MM.1S (cell line): ENCODE measurements at regions not wholly inside any gene's neighbourhood (a gene's known extent, or its start where the extent isn't known, plus 50 kb on each side); places are given as distances from the start of the nearest gene placed in this dataset.
"Not testable (repeated sequence)": the region's sequence is repeated elsewhere in the genome, so short reads cannot be mapped to it uniquely, and the experiment has no call there.

Experiments used
- DNase-seq: peaks from one replicate; pipeline ENCODE4 v3.0.0-alpha.2; 2015
- H2AFZ ChIP-seq: fragments of 300-600 bp; sonication (generic); 2 replicates; pipeline ENCODE4 v1.6.0; 2016; ENCODE audit warnings: antibody characterized with exemption, low read length
- H3F3A ChIP-seq: fragments of 300-600 bp; sonication (generic); 2 replicates; pipeline ENCODE4 v1.6.1; 2016; ENCODE audit warnings: mild to moderate bottlenecking, antibody characterized with exemption, low read length, moderate library complexity, mixed read lengths; ENCODE audit not compliant: insufficient read depth
- H3K27ac ChIP-seq: fragments of 300-600 bp; sonication (generic); 2 replicates; pipeline ENCODE4 v1.5.1; 2016; ENCODE audit warnings: mild to moderate bottlenecking, low read length
- H3K27me3 ChIP-seq: fragments of 300-600 bp; sonication (generic); replicated peaks from 2 replicates; pipeline ENCODE4 v1.6.0; 2016; ENCODE audit warnings: low read length; ENCODE audit not compliant: insufficient read depth
- H3K36me3 ChIP-seq: fragments of 300-600 bp; sonication (generic); replicated peaks from 2 replicates; pipeline ENCODE4 v1.6.1; 2016; ENCODE audit warnings: mild to moderate bottlenecking, low read length, mixed read lengths; ENCODE audit not compliant: insufficient read depth
- H3K4me1 ChIP-seq: fragments of 300-600 bp; sonication (generic); 2 replicates; pipeline ENCODE4 v1.6.1; 2016; ENCODE audit warnings: low read length, mixed read lengths
- H3K4me2 ChIP-seq: fragments of 300-600 bp; sonication (generic); 2 replicates; pipeline ENCODE4 v1.6.0; 2016; ENCODE audit warnings: low read depth, low read length
- H3K4me3 ChIP-seq: fragments of 300-600 bp; sonication (generic); 2 replicates; pipeline ENCODE4 v1.5.1; 2016; ENCODE audit warnings: low read length, mixed read lengths
- H3K79me2 ChIP-seq: fragments of 300-600 bp; sonication (generic); 2 replicates; pipeline ENCODE4 v1.6.1; 2016; ENCODE audit warnings: mixed run types, low read length, mixed read lengths
- H3K9ac ChIP-seq: fragments of 300-600 bp; sonication (generic); 2 replicates; pipeline ENCODE4 v1.6.1; 2016; ENCODE audit warnings: low read length, mixed read lengths
- H3K9me2 ChIP-seq: fragments of 300-600 bp; sonication (generic); replicated peaks from 2 replicates; pipeline ENCODE4 v1.6.1; 2016; ENCODE audit warnings: mild to moderate bottlenecking, low read length, mixed read lengths; ENCODE audit not compliant: insufficient read depth
- H3K9me3 ChIP-seq: fragments of 300-600 bp; sonication (generic); replicated peaks from 2 replicates; pipeline ENCODE4 v1.6.1; 2016; ENCODE audit warnings: mild to moderate bottlenecking, low read length, mixed read lengths; ENCODE audit not compliant: insufficient read depth
- H4K20me1 ChIP-seq: fragments of 300-600 bp; sonication (generic); 2 replicates; pipeline ENCODE4 v1.6.1; 2016; ENCODE audit warnings: mild to moderate bottlenecking, low read length, moderate library complexity, mixed read lengths; ENCODE audit not compliant: insufficient read depth

- H3K79me2 ChIP-seq, H3K27me3 ChIP-seq, H3K9me3 ChIP-seq, H3K4me1 ChIP-seq, H3K27ac ChIP-seq, H3K9ac ChIP-seq, H3K4me2 ChIP-seq, H3K36me3 ChIP-seq, H3K4me3 ChIP-seq, H3F3A ChIP-seq, H4K20me1 ChIP-seq, H3K9me2 ChIP-seq, DNase-seq, H2AFZ ChIP-seq: not testable (repeated sequence)
Measured at GRCh38 chr10:46645110-46645509, 66.2 kb downstream of the SYT15 start.

- not testable (repeated sequence) for H3K9me2 ChIP-seq, H3K4me2 ChIP-seq, H3K27me3 ChIP-seq, H3F3A ChIP-seq, H4K20me1 ChIP-seq, H3K4me3 ChIP-seq, DNase-seq, H3K79me2 ChIP-seq, H3K27ac ChIP-seq, H2AFZ ChIP-seq, H3K9me3 ChIP-seq, H3K9ac ChIP-seq, H3K4me1 ChIP-seq, H3K36me3 ChIP-seq
Measured at GRCh38 chr10:46646132-46646531, 67.2 kb downstream of the SYT15 start.

- H2AFZ ChIP-seq, H4K20me1 ChIP-seq, H3K4me2 ChIP-seq, H3F3A ChIP-seq, DNase-seq, H3K9ac ChIP-seq, H3K27ac ChIP-seq, H3K36me3 ChIP-seq, H3K27me3 ChIP-seq, H3K79me2 ChIP-seq, H3K9me2 ChIP-seq, H3K4me3 ChIP-seq, H3K9me3 ChIP-seq, H3K4me1 ChIP-seq: not testable (repeated sequence)
Measured at GRCh38 chr10:46650967-46651366, 72.0 kb downstream of the SYT15 start.

- H2AFZ ChIP-seq, H3K4me1 ChIP-seq, H3K9me3 ChIP-seq, H3K9ac ChIP-seq, H3F3A ChIP-seq, H3K27me3 ChIP-seq, DNase-seq, H3K79me2 ChIP-seq, H3K9me2 ChIP-seq, H3K4me3 ChIP-seq, H3K27ac ChIP-seq, H3K36me3 ChIP-seq, H3K4me2 ChIP-seq, H4K20me1 ChIP-seq: not testable (repeated sequence)
Measured at GRCh38 chr10:46657437-46657836, 78.5 kb downstream of the SYT15 start.

- DNase-seq, H3K9me2 ChIP-seq, H2AFZ ChIP-seq, H3K27me3 ChIP-seq, H3K9ac ChIP-seq, H3K4me1 ChIP-seq, H3K79me2 ChIP-seq, H3K4me2 ChIP-seq, H3K9me3 ChIP-seq, H4K20me1 ChIP-seq, H3K27ac ChIP-seq, H3K36me3 ChIP-seq, H3K4me3 ChIP-seq, H3F3A ChIP-seq: not testable (repeated sequence)
Measured at GRCh38 chr10:46660027-46660834, 81.3 kb downstream of the SYT15 start.

GRCh38 chr10:46660835-46661164 lies 81.9 kb downstream of the SYT15 start:
- H2AFZ ChIP-seq, H3K4me2 ChIP-seq, H3K9me2 ChIP-seq, H3K36me3 ChIP-seq, H4K20me1 ChIP-seq, DNase-seq, H3K9me3 ChIP-seq, H3K27ac ChIP-seq, H3K79me2 ChIP-seq, H3K4me1 ChIP-seq, H3F3A ChIP-seq, H3K4me3 ChIP-seq, H3K27me3 ChIP-seq, H3K9ac ChIP-seq: not testable (repeated sequence)

GRCh38 chr10:46665536-46665935 lies 86.6 kb downstream of the SYT15 start:
- not testable (repeated sequence) for H3K27ac ChIP-seq, H3K79me2 ChIP-seq, H3K9ac ChIP-seq, H3K36me3 ChIP-seq, H3K4me3 ChIP-seq, H3F3A ChIP-seq, H3K4me2 ChIP-seq, H3K27me3 ChIP-seq, H3K9me3 ChIP-seq, DNase-seq, H3K4me1 ChIP-seq, H3K9me2 ChIP-seq, H4K20me1 ChIP-seq, H2AFZ ChIP-seq

- not testable (repeated sequence) for H3K79me2 ChIP-seq, DNase-seq, H3K4me1 ChIP-seq, H3K27me3 ChIP-seq, H3K9me2 ChIP-seq, H3K27ac ChIP-seq, H2AFZ ChIP-seq, H3K9me3 ChIP-seq, H3K4me3 ChIP-seq, H3F3A ChIP-seq, H3K9ac ChIP-seq, H4K20me1 ChIP-seq, H3K4me2 ChIP-seq, H3K36me3 ChIP-seq
Measured at GRCh38 chr10:46668357-46668997, 89.5 kb downstream of the SYT15 start.
